PFSK-1 (cell line): ENCODE measurements at regions not wholly inside any gene's neighbourhood (a gene's known extent, or its start where the extent isn't known, plus 50 kb on each side); places are given as distances from the start of the nearest gene placed in this dataset.

Source experiments
- FOXP2 ChIP-seq: optimal IDR thresholded peaks from 2 replicates; pipeline ENCODE3; 2011; ENCODE audit warnings: borderline replicate concordance, control low read depth, inconsistent platforms; ENCODE audit not compliant: insufficient read depth; ENCODE audit errors: extremely low read length, extremely low read depth
- POLR2AphosphoS5 ChIP-seq: IDR thresholded peaks from 2 replicates; pipeline ENCODE4 v1.6.1; 2012; ENCODE audit warnings: low read depth, mild to moderate bottlenecking, control low read depth, low read length, moderate library complexity
- SIN3A ChIP-seq: IDR thresholded peaks from 2 replicates; pipeline ENCODE4 v1.6.1; 2012; ENCODE audit warnings: mild to moderate bottlenecking, low read length, moderate library complexity, borderline replicate concordance; ENCODE audit not compliant: insufficient read depth
- TAF1 ChIP-seq: IDR thresholded peaks from 2 replicates; pipeline ENCODE4 v1.6.1; 2012; ENCODE audit warnings: low read length, control low read depth, borderline replicate concordance; ENCODE audit not compliant: insufficient read depth
- TF ChIP-seq, protein P1 (sequence below), 2 experiments: IDR thresholded peaks; 2 replicates each; pipeline versions ENCODE4 v1.6.1 to v1.8.0; 2011 to 2012; ENCODE audit warnings: low read depth in 2 of 2, low read length in 2 of 2, control low read depth in 1 of 2, inconsistent platforms in 1 of 2, mild to moderate bottlenecking in 1 of 2, moderate library complexity in 1 of 2; ENCODE audit not compliant: insufficient read depth in 1 of 2

- TF ChIP-seq POLR2AphosphoS5 (no peak), SIN3A (no peak), FOXP2 (no peak), TAF1 (no peak)
- TF ChIP-seq, protein P1, sequence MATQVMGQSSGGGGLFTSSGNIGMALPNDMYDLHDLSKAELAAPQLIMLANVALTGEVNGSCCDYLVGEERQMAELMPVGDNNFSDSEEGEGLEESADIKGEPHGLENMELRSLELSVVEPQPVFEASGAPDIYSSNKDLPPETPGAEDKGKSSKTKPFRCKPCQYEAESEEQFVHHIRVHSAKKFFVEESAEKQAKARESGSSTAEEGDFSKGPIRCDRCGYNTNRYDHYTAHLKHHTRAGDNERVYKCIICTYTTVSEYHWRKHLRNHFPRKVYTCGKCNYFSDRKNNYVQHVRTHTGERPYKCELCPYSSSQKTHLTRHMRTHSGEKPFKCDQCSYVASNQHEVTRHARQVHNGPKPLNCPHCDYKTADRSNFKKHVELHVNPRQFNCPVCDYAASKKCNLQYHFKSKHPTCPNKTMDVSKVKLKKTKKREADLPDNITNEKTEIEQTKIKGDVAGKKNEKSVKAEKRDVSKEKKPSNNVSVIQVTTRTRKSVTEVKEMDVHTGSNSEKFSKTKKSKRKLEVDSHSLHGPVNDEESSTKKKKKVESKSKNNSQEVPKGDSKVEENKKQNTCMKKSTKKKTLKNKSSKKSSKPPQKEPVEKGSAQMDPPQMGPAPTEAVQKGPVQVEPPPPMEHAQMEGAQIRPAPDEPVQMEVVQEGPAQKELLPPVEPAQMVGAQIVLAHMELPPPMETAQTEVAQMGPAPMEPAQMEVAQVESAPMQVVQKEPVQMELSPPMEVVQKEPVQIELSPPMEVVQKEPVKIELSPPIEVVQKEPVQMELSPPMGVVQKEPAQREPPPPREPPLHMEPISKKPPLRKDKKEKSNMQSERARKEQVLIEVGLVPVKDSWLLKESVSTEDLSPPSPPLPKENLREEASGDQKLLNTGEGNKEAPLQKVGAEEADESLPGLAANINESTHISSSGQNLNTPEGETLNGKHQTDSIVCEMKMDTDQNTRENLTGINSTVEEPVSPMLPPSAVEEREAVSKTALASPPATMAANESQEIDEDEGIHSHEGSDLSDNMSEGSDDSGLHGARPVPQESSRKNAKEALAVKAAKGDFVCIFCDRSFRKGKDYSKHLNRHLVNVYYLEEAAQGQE (IDR thresholded peaks at IDR 0.05; ENCODE audit: insufficient read depth in 1 of 2, low read depth in 2 of 2, low read length in 2 of 2): no peak
Observed at GRCh38 chr5:167713896-167714295, 577.5 kb upstream of the WWC1 start.

DNA sequence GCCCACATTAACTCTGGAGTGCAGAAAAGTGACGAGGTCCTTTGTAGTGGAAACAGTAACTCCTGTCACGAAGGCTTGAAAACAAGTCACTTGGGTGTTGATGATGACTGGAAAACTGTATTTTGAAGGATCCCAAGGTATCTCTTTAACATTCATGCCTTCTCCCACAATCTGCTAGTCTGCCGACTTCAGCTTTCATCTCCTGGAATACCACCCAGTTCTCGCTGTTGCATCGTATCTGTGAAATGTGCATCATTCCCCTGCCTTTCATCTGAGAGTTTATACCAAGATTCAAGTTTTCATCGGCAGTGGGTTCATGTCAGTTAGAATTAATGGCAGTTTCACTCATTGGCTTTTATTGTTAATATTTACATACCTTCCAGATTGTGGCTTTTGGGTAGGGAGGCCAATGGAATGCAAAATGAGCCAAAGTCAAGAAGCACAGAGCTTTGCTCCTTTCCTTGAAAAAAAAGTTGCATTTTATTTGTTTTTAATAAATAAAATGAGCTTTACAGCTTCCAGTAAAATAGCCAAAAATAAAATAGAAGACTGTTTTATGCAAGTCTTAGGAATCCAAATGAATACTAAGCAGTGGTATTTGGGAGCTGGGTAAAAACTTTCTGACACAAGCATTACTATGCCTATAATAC, 575.2 kb upstream of the WWC1 start:
- TF ChIP-seq, protein P1 (IDR thresholded peaks at IDR 0.05; ENCODE audit: insufficient read depth in 1 of 2, low read depth in 2 of 2, low read length in 2 of 2): no peak
- no peak for TF ChIP-seq FOXP2

DNA sequence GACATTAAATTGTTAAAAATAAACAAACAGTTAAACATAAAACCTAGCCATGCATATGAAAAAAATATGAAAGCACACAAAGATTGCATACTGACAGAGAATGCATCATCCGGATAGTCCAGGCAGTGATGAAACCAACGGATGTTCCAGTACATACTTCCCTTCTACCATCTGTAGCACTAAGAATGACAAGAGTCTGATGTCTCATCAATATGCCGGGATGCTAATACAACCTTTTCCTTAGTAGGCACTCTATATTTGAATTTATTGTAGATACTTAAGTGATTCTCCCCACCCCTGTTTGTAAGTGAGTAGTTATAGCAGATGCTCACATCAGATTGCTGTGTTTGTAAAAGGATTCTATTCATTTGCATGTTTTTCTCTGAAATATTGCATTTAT, 571.2 kb upstream of the WWC1 start:
- TF ChIP-seq SIN3A (no peak), TAF1 (no peak), POLR2AphosphoS5 (no peak), FOXP2 (no peak)
- TF ChIP-seq, protein P1 (IDR thresholded peaks at IDR 0.05; ENCODE audit: insufficient read depth in 1 of 2, low read depth in 2 of 2, low read length in 2 of 2): no peak

DNA sequence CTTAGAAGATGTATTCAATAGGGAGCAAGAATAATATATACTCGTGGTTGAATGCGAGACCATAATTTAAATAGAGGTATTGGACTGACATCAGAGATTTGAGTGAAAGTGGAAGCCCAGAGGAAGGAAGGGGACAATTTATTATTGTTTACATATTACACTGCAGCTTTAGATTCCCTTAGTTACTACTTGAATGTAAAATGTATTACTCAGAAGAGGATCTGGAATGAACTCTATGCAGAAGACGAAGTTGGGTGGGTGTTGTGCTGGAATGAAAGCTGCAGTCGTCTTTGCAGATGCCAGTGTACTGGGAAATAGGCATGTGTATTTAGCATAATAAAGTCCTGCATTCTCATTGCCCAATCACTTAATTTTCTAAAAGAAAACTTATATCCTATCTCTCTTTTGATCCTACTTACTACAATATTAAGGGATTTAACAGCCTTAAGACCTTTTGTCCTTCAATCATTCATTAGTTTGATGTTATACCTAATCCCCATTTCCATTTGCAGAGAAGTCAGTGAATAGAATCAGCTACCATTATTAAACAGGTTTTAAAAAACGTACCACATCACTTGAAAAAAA, 570.7 kb upstream of the WWC1 start:
- TF ChIP-seq TAF1 (no peak), POLR2AphosphoS5 (no peak), FOXP2 (no peak), SIN3A (no peak)
- TF ChIP-seq, protein P1 (IDR thresholded peaks at IDR 0.05; ENCODE audit: insufficient read depth in 1 of 2, low read depth in 2 of 2, low read length in 2 of 2): no peak
